H9 (cell line): ENCODE measurements at regions not wholly inside any gene's neighbourhood (a gene's known extent, or its start where the extent isn't known, plus 50 kb on each side); places are given as distances from the start of the nearest gene placed in this dataset.

Source experiments
- DNase-seq: peaks from one replicate; pipeline ENCODE4 v3.0.0-alpha.2; 2017
- H2AFZ ChIP-seq: one replicate; pipeline ENCODE4 v1.6.1; 2013; ENCODE audit warnings: mild to moderate bottlenecking, low read length, control low read depth, moderate library complexity
- H2AK5ac ChIP-seq: 2 replicates; pipeline ENCODE4 v1.6.1; 2013; ENCODE audit warnings: low read length, control low read depth, mixed read lengths; ENCODE audit not compliant: insufficient read length
- H2BK120ac ChIP-seq: one replicate; pipeline ENCODE4 v1.6.1; 2013; ENCODE audit warnings: low read depth, mild to moderate bottlenecking, low read length, control low read depth, inconsistent platforms; ENCODE audit not compliant: poor library complexity, severe bottlenecking
- H2BK12ac ChIP-seq: 2 replicates; pipeline ENCODE4 v1.6.1; 2013; ENCODE audit warnings: low read length, control low read depth, mixed read lengths, low read depth; ENCODE audit not compliant: insufficient read length
- H2BK15ac ChIP-seq: 2 replicates; pipeline ENCODE4 v1.6.1; 2013; ENCODE audit warnings: low read depth, low read length, control low read depth
- H2BK20ac ChIP-seq: one replicate; pipeline ENCODE4 v1.6.1; 2013; ENCODE audit warnings: low read depth, mild to moderate bottlenecking, low read length, control low read depth, inconsistent platforms; ENCODE audit not compliant: poor library complexity, severe bottlenecking
- H2BK5ac ChIP-seq: 2 replicates; pipeline ENCODE4 v1.6.1; 2013; ENCODE audit warnings: low read length, control low read depth, mixed read lengths; ENCODE audit not compliant: insufficient read length
- H3K14ac ChIP-seq: 2 replicates; pipeline ENCODE4 v1.6.1; 2013; ENCODE audit warnings: low read length, control low read depth; ENCODE audit not compliant: insufficient read depth
- H3K18ac ChIP-seq: 2 replicates; pipeline ENCODE4 v1.6.1; 2013; ENCODE audit warnings: low read depth, mild to moderate bottlenecking, mixed read lengths, low read length, control low read depth; ENCODE audit not compliant: insufficient read length
- H3K23ac ChIP-seq: 2 replicates; pipeline ENCODE4 v1.6.1; 2013; ENCODE audit warnings: low read length, control low read depth, mixed read lengths, low read depth; ENCODE audit not compliant: insufficient read length
- H3K23me2 ChIP-seq: 2 replicates; pipeline ENCODE4 v1.6.1; 2013; ENCODE audit warnings: low read depth, mild to moderate bottlenecking, mixed read lengths, low read length, control low read depth; ENCODE audit not compliant: insufficient read length, poor library complexity, severe bottlenecking
- H3K27ac ChIP-seq: 2 replicates; pipeline ENCODE4 v1.5.1; 2013; ENCODE audit warnings: low read length, control low read depth, mixed read lengths, low read depth; ENCODE audit not compliant: insufficient read length
- H3K27me3 ChIP-seq: 2 replicates; pipeline ENCODE4 v1.6.1; 2013; ENCODE audit warnings: low read length, control low read depth, inconsistent platforms; ENCODE audit not compliant: insufficient read depth
- H3K4ac ChIP-seq: 2 replicates; pipeline ENCODE4 v1.6.1; 2013; ENCODE audit warnings: low read depth, mild to moderate bottlenecking, control low read depth, inconsistent platforms, low read length, moderate library complexity
- H3K4me1 ChIP-seq: 2 replicates; pipeline ENCODE4 v1.6.1; 2013; ENCODE audit warnings: low read length, control low read depth, inconsistent platforms; ENCODE audit not compliant: insufficient read depth
- H3K4me2 ChIP-seq: 2 replicates; pipeline ENCODE4 v1.6.1; 2013; ENCODE audit warnings: low read length, control low read depth, mixed read lengths; ENCODE audit not compliant: insufficient read length, insufficient read depth
- H3K56ac ChIP-seq: 2 replicates; pipeline ENCODE4 v1.6.1; 2013; ENCODE audit warnings: low read depth, mild to moderate bottlenecking, mixed read lengths, low read length, control low read depth; ENCODE audit not compliant: insufficient read length
- H3K79me1 ChIP-seq: 2 replicates; pipeline ENCODE4 v1.6.1; 2013; ENCODE audit warnings: low read depth, mild to moderate bottlenecking, moderate library complexity, low read length, control low read depth, inconsistent platforms; ENCODE audit not compliant: insufficient read depth, poor library complexity, severe bottlenecking
- H3K79me2 ChIP-seq: 2 replicates; pipeline ENCODE4 v1.6.1; 2013; ENCODE audit warnings: low read length, control low read depth, inconsistent platforms; ENCODE audit not compliant: insufficient read depth
- H3K9ac ChIP-seq: 2 replicates; pipeline ENCODE4 v1.6.1; 2013; ENCODE audit warnings: low read length, control low read depth, mixed read lengths; ENCODE audit not compliant: insufficient read length; ENCODE audit errors: extremely low read depth
- H3K9me3 ChIP-seq: one replicate; pipeline ENCODE4 v1.6.1; 2013; ENCODE audit warnings: low read depth, low read length, inconsistent platforms; ENCODE audit not compliant: control insufficient read depth
- H3T11ph ChIP-seq: one replicate; pipeline ENCODE4 v1.6.1; 2013; ENCODE audit warnings: mild to moderate bottlenecking, low read length, control low read depth, inconsistent platforms
- H4K20me1 ChIP-seq: one replicate; pipeline ENCODE4 v1.6.1; 2013; ENCODE audit not compliant: control insufficient read depth, insufficient read length, insufficient read depth
- H4K5ac ChIP-seq: 2 replicates; pipeline ENCODE4 v1.6.1; 2013; ENCODE audit warnings: low read depth, mild to moderate bottlenecking, mixed read lengths, low read length, control low read depth; ENCODE audit not compliant: insufficient read length
- H4K8ac ChIP-seq: replicated peaks from 2 replicates; pipeline ENCODE4 v1.6.1; 2013; ENCODE audit warnings: low read length, control low read depth, mixed read lengths, low read depth; ENCODE audit not compliant: insufficient read length
- H4K91ac ChIP-seq: 2 replicates; pipeline ENCODE4 v1.6.1; 2013; ENCODE audit warnings: low read depth, mild to moderate bottlenecking, moderate library complexity, mixed read lengths, low read length, control low read depth; ENCODE audit not compliant: insufficient read length
- H3K27ac Mint-ChIP-seq, 3 experiments: 2 replicates in 2 of 3; 3 replicates in 1 of 3; pipeline ENCODE4 v1.8.0; 2020 to 2021; ENCODE audit warnings: mixed read lengths in 3 of 3, mild to moderate bottlenecking in 1 of 3, moderate library complexity in 1 of 3
- H3K27me3 Mint-ChIP-seq: 2 replicates; pipeline ENCODE4 v1.8.0; 2021; ENCODE audit warnings: low read depth, mild to moderate bottlenecking, moderate library complexity, mixed read lengths
- H3K36me3 Mint-ChIP-seq, 3 experiments: 2 replicates in 2 of 3; 3 replicates in 1 of 3; pipeline ENCODE4 v1.8.0; 2020 to 2021; ENCODE audit warnings: low read depth in 3 of 3, mixed read lengths in 3 of 3; ENCODE audit not compliant: insufficient read depth in 1 of 3
- H3K4me1 Mint-ChIP-seq, 2 experiments: 2 replicates each; pipeline ENCODE4 v1.8.0; 2020; ENCODE audit warnings: mixed read lengths in 2 of 2
- H3K4me3 Mint-ChIP-seq, 2 experiments: 2 replicates in 1 of 2; 3 replicates in 1 of 2; pipeline ENCODE4 v1.8.0; 2020 to 2021; ENCODE audit warnings: mild to moderate bottlenecking in 2 of 2, mixed read lengths in 2 of 2, moderate library complexity in 1 of 2
- H3K9me3 Mint-ChIP-seq, 2 experiments: 2 replicates in 1 of 2; 3 replicates in 1 of 2; pipeline ENCODE4 v1.8.0; 2020; ENCODE audit warnings: mild to moderate bottlenecking in 2 of 2, mixed read lengths in 2 of 2, moderate library complexity in 1 of 2
- CTCF ChIP-seq: fragments of 200-600 bp; sonication (generic); conservative IDR thresholded peaks from 3 replicates; pipeline ENCODE4 v1.8.0; 2021; ENCODE audit warnings: antibody characterized with exemption, mild to moderate bottlenecking
- WGBS: extraction: QIAGEN DNeasy Blood & Tissue Kit; methylation state at CpG from one replicate; pipeline ENCODE4 v1.1.7; 2013; ENCODE audit warnings: missing lambda C conversion rate, low lambda C conversion rate, mixed read lengths; ENCODE audit not compliant: insufficient read length; ENCODE audit errors: extremely low coverage; 5-methylcytosine and 5-hydroxymethylcytosine counted together

DNA sequence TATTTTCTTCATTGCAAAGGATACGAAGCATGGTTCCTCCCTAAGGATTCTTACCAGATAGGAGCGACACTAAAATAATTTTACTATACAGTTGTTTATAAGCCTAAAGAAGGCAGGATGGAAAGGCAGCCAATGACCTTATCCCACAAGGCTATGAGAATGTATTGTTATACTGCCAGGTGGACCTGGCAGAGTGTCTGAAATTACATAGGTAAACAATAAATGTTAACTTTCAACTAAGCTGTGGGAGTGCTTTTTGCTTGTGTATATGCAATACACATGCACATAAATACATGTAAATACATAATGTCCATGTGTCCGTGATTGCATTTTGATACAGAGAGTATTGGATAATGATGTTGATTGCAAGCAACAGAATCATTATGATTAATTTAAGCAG lies 850.6 kb downstream of the CENPC start:
- no peaks in the 10 kb centered on the region for H3K79me2 ChIP-seq
- TF ChIP-seq CTCF: no peak
- H4K5ac ChIP-seq: no peak overlapping the region
- H2BK15ac ChIP-seq: no peak overlapping the region
- no peak overlapping the region for H3K18ac ChIP-seq
- no peak overlapping the region for H3K4ac ChIP-seq
- H3K79me1 ChIP-seq: no peaks in the 10 kb centered on the region
- no peak overlapping the region for H2BK120ac ChIP-seq
- H3K23me2 ChIP-seq: no peaks in the 10 kb centered on the region
- no peak overlapping the region for H3K14ac ChIP-seq
- WGBS: no CpG with 5 or more reads among the region's 3 CpGs
- H2BK12ac ChIP-seq: no peak overlapping the region
- Mint-ChIP-seq H3K36me3 (no peaks in the 10 kb centered on the region; a peak in 1 of 7 replicates), H3K27ac (no peak overlapping the region), H3K9me3 (peaks cover 0 to 2% of the 10 kb centered on the region in 2 experiments; a peak in 1 of 5 replicates), H3K4me1 (peaks cover 5 to 7% of the 10 kb centered on the region in 2 experiments), H3K4me3 (no peak overlapping the region), H3K27me3 (no peaks in the 10 kb centered on the region)
- H4K20me1 ChIP-seq: no peaks in the 10 kb centered on the region
- H2AFZ ChIP-seq: no peak overlapping the region
- H3K4me2 ChIP-seq: no peak overlapping the region
- no peaks in the 10 kb centered on the region for H3K9me3 ChIP-seq
- H3K27me3 ChIP-seq: no peaks in the 10 kb centered on the region
- no peak overlapping the region for H2BK20ac ChIP-seq
- no peak overlapping the region for H4K91ac ChIP-seq
- no peak overlapping the region for H3K56ac ChIP-seq
- no peak overlapping the region for H3K23ac ChIP-seq
- no peak overlapping the region for H2BK5ac ChIP-seq
- no peak overlapping the region for H3K9ac ChIP-seq
- no peak overlapping the region for H3K27ac ChIP-seq
- no peak for DNase-seq
- H3K4me1 ChIP-seq: no peaks in the 10 kb centered on the region
- no peak overlapping the region for H3T11ph ChIP-seq
- H4K8ac ChIP-seq: no peak overlapping the region
- H2AK5ac ChIP-seq: no peak overlapping the region
